Keratinocyte (primary cell): ENCODE measurements at regions not wholly inside any gene's neighbourhood (a gene's known extent, or its start where the extent isn't known, plus 50 kb on each side); places are given as distances from the start of the nearest gene placed in this dataset.

Source experiments
- DNase-seq: peaks from one replicate; pipeline ENCODE4 v3.0.0-alpha.2; 2011; ENCODE audit warnings: low read depth, missing footprints, low spot score
- FAIRE-seq: peaks from 2 replicates; lab custom pipeline; 2011; peaks lifted over from hg19 to GRCh38; lab: Jason Lieb, UNC
- H2AFZ ChIP-seq: 2 replicates; pipeline ENCODE4 v1.6.0; 2012; ENCODE audit warnings: low read length, control low read depth, inconsistent platforms; ENCODE audit not compliant: control insufficient read depth
- H3K27ac ChIP-seq: 2 replicates; pipeline ENCODE4 v1.5.1; 2011; ENCODE audit warnings: low read length; ENCODE audit not compliant: control insufficient read depth, insufficient read depth
- H3K27me3 ChIP-seq: 3 replicates; pipeline ENCODE4 v1.6.0; 2011; ENCODE audit warnings: low read length; ENCODE audit not compliant: control insufficient read depth, insufficient read depth; ENCODE audit errors: extremely low read depth
- H3K36me3 ChIP-seq, 2 experiments: 2 replicates in 1 of 2; 3 replicates in 1 of 2; pipeline ENCODE4 v1.5.1; 2011; ENCODE audit warnings: low read length in 2 of 2, mild to moderate bottlenecking in 1 of 2; ENCODE audit not compliant: control insufficient read depth in 2 of 2, insufficient read depth in 2 of 2; ENCODE audit errors: extremely low read depth in 1 of 2
- H3K4me1 ChIP-seq: 3 replicates; pipeline ENCODE4 v1.5.1; 2011; ENCODE audit warnings: low read length; ENCODE audit not compliant: control insufficient read depth, insufficient read depth; ENCODE audit errors: extremely low read depth
- H3K4me2 ChIP-seq: 3 replicates; pipeline ENCODE4 v1.6.0; 2011; ENCODE audit warnings: low read depth, low read length; ENCODE audit not compliant: control insufficient read depth, insufficient read depth; ENCODE audit errors: extremely low read depth
- H3K4me3 ChIP-seq, 3 experiments: fragments of 200-600 bp in 1 of 3; sonication (generic) in 1 of 3; 2 replicates in 2 of 3; 3 replicates in 1 of 3; pipeline ENCODE4 v1.5.1; 2011 to 2016; ENCODE audit warnings: low read length in 3 of 3, mild to moderate bottlenecking in 3 of 3, control low read depth in 2 of 3, inconsistent platforms in 1 of 3, low read depth in 1 of 3, mixed read lengths in 1 of 3, mixed run types in 1 of 3, moderate library complexity in 1 of 3; ENCODE audit not compliant: control insufficient read depth in 2 of 3, insufficient read depth in 2 of 3; ENCODE audit errors: extremely low read depth in 1 of 3
- H3K79me2 ChIP-seq: 2 replicates; pipeline ENCODE4 v1.6.0; 2012; ENCODE audit warnings: low read length; ENCODE audit not compliant: control insufficient read depth, insufficient read depth
- H3K9ac ChIP-seq: 3 replicates; pipeline ENCODE4 v1.6.0; 2011; ENCODE audit warnings: low read length; ENCODE audit not compliant: control insufficient read depth, insufficient read depth; ENCODE audit errors: extremely low read depth
- H3K9me1 ChIP-seq: 3 replicates; pipeline ENCODE4 v1.6.0; 2011; ENCODE audit warnings: low read length; ENCODE audit not compliant: control insufficient read depth, insufficient read depth; ENCODE audit errors: extremely low read depth
- H3K9me3 ChIP-seq: 2 replicates; pipeline ENCODE4 v1.5.1; 2012; ENCODE audit warnings: low read depth, low read length; ENCODE audit not compliant: control insufficient read depth
- H4K20me1 ChIP-seq: 3 replicates; pipeline ENCODE4 v1.6.0; 2011; ENCODE audit warnings: low read length; ENCODE audit not compliant: control insufficient read depth, insufficient read depth; ENCODE audit errors: extremely low read depth
- CTCF ChIP-seq, 3 experiments: IDR thresholded peaks in 1 of 3; conservative IDR thresholded peaks in 1 of 3; optimal IDR thresholded peaks in 1 of 3; 2 replicates in 2 of 3; 3 replicates in 1 of 3; pipeline versions ENCODE3 to v1.5.1; 2011; ENCODE audit warnings: low read length in 3 of 3, mild to moderate bottlenecking in 3 of 3, moderate library complexity in 2 of 3, control low read depth in 1 of 3, inconsistent platforms in 1 of 3; ENCODE audit not compliant: insufficient read depth in 2 of 3; ENCODE audit errors: extremely low read depth in 1 of 3
- EZH2 ChIP-seq: IDR thresholded peaks from one replicate; pipeline ENCODE4 v1.6.1; 2012; ENCODE audit warnings: inconsistent platforms, mild to moderate bottlenecking, low read length, moderate library complexity
- dilution Hi-C: fragments of 300-500 bp; cut with MboI; formaldehyde crosslinking; loops from one replicate; pipeline ENCODE4 v1.7.0; 2020; ENCODE audit warnings: low sequenced_read_pairs; ENCODE audit not compliant: extremely low pct_ligation_motif_present

GRCh38 chr12:92546635-92547348, 156.0 kb upstream of the PLEKHG7 start:
- no peaks in the 10 kb centered on the region for H4K20me1 ChIP-seq
- H3K79me2 ChIP-seq = no peaks in the 10 kb centered on the region
- dilution Hi-C loops = no loop called here
- H2AFZ ChIP-seq = no peak overlapping the region
- H3K27me3 ChIP-seq = no peaks in the 10 kb centered on the region
- no peak overlapping the region for H3K9ac ChIP-seq
- no peaks in the 10 kb centered on the region for H3K9me3 ChIP-seq
- no peaks in the 10 kb centered on the region for H3K9me1 ChIP-seq
- DNase-seq (no peak), FAIRE-seq (no peak)
- no peaks in the 10 kb centered on the region for H3K36me3 ChIP-seq
- peaks cover 13% of the 10 kb centered on the region for H3K4me1 ChIP-seq
- no peak overlapping the region for H3K4me3 ChIP-seq
- no peak overlapping the region for H3K4me2 ChIP-seq
- TF ChIP-seq CTCF (optimal IDR thresholded peaks at IDR 0.05 in 1 of 3, IDR thresholded peaks at IDR 0.05 in 1 of 3, conservative IDR thresholded peaks at IDR 0.05 in 1 of 3; ENCODE audit: extremely low read depth in 1 of 3, insufficient read depth in 2 of 3, low read length in 3 of 3) = no peak
- TF ChIP-seq EZH2 = no peak
- no peak overlapping the region for H3K27ac ChIP-seq

GRCh38 chr12:92546259-92546634, 156.5 kb upstream of the PLEKHG7 start:
- TF ChIP-seq EZH2 (no peak), CTCF (optimal IDR thresholded peaks at IDR 0.05 in 1 of 3, IDR thresholded peaks at IDR 0.05 in 1 of 3, conservative IDR thresholded peaks at IDR 0.05 in 1 of 3; ENCODE audit: extremely low read depth in 1 of 3, insufficient read depth in 2 of 3, low read length in 3 of 3) (no peak)
- H3K36me3 ChIP-seq = no peaks in the 10 kb centered on the region
- H3K4me2 ChIP-seq = no peak overlapping the region
- H3K9me3 ChIP-seq = no peaks in the 10 kb centered on the region
- H3K79me2 ChIP-seq = no peaks in the 10 kb centered on the region
- H4K20me1 ChIP-seq = no peaks in the 10 kb centered on the region
- H3K9me1 ChIP-seq = no peaks in the 10 kb centered on the region
- H3K4me3 ChIP-seq = no peak overlapping the region
- dilution Hi-C loops = no loop called here
- no peak overlapping the region for H2AFZ ChIP-seq
- DNase-seq = no peak
- no peaks in the 10 kb centered on the region for H3K27me3 ChIP-seq
- peaks cover 8% of the 10 kb centered on the region for H3K4me1 ChIP-seq
- no peak overlapping the region for H3K27ac ChIP-seq
- H3K9ac ChIP-seq = no peak overlapping the region
- FAIRE-seq = no peak
